Activated gamma-delta T cell treated with Interleukin-2 at 50 U/mL for 16 hours (primary cell): ENCODE measurements at regions not wholly inside any gene's neighbourhood (a gene's known extent, or its start where the extent isn't known, plus 50 kb on each side); places are given as distances from the start of the nearest gene placed in this dataset.

Source experiments
- DNase-seq: peaks from one replicate; pipeline ENCODE4 v3.0.0-alpha.2; 2020

- no peak for DNase-seq
Measured at GRCh38 chr6:140931581-140931980, 1201.1 kb upstream of the GJE1 start.

- no peak for DNase-seq
Measured at GRCh38 chr6:140929121-140929520, 1203.6 kb upstream of the GJE1 start.

GRCh38 chr6:140923048-140923447 lies 1209.7 kb upstream of the GJE1 start:
- DNase-seq = no peak

- DNase-seq = no peak
Measured at GRCh38 chr6:140921366-140922226, 1211.1 kb upstream of the GJE1 start.

- no peak for DNase-seq
Measured at GRCh38 chr6:140917911-140918310, 1214.8 kb upstream of the GJE1 start.

- no peak for DNase-seq
Measured at GRCh38 chr6:140915551-140915950, 1217.2 kb upstream of the GJE1 start.

- no peak for DNase-seq
Measured at GRCh38 chr6:140915103-140915502, 1217.6 kb upstream of the GJE1 start.

- DNase-seq = no peak
Measured at GRCh38 chr6:140912686-140913085, 1220.0 kb upstream of the GJE1 start.

- DNase-seq = no peak
Measured at GRCh38 chr6:140909625-140910024, 1223.1 kb upstream of the GJE1 start.

GRCh38 chr6:140909156-140909555 lies 1223.6 kb upstream of the GJE1 start:
- no peak for DNase-seq

- no peak for DNase-seq
Measured at GRCh38 chr6:140908505-140908904, 1224.2 kb upstream of the GJE1 start.

- no peak for DNase-seq
Measured at GRCh38 chr6:140907235-140907634, 1225.5 kb upstream of the GJE1 start.

- DNase-seq = no peak
Measured at GRCh38 chr6:140905724-140906123, 1227.0 kb upstream of the GJE1 start.

GRCh38 chr6:140905050-140905449 lies 1227.7 kb upstream of the GJE1 start:
- DNase-seq = no peak

GRCh38 chr6:140897804-140898573 lies 1234.7 kb upstream of the GJE1 start:
- DNase-seq = no peak

GRCh38 chr6:140897349-140897748 lies 1235.4 kb upstream of the GJE1 start:
- no peak for DNase-seq

- DNase-seq = no peak
Measured at GRCh38 chr6:140893432-140893831, 1239.3 kb upstream of the GJE1 start.

GRCh38 chr6:140879946-140880345 lies 1252.8 kb upstream of the GJE1 start:
- DNase-seq = no peak

GRCh38 chr6:140874066-140874465 lies 1258.7 kb upstream of the GJE1 start:
- no peak for DNase-seq

- no peak for DNase-seq
Measured at GRCh38 chr6:140872885-140873284, 1259.8 kb upstream of the GJE1 start.

GRCh38 chr6:140871911-140872310 lies 1260.8 kb upstream of the GJE1 start:
- no peak for DNase-seq

GRCh38 chr6:140867336-140867735 lies 1265.4 kb upstream of the GJE1 start:
- no peak for DNase-seq

- no peak for DNase-seq
Measured at GRCh38 chr6:140858381-140858971, 1274.2 kb upstream of the GJE1 start.
